Fibroblast of lung (primary cell): ENCODE measurements at regions not wholly inside any gene's neighbourhood (a gene's known extent, or its start where the extent isn't known, plus 50 kb on each side); places are given as distances from the start of the nearest gene placed in this dataset.

Experiments used
- DNase-seq, 2 donors: peaks; one replicate each; pipeline versions ENCODE4 v3.0.0 to v3.0.0-alpha.2; 2010; ENCODE audit warnings: low read depth in 2 of 2
- H2AFZ ChIP-seq: 2 replicates; pipeline ENCODE4 v1.5.1; 2012; ENCODE audit warnings: low read length, control low read depth, inconsistent platforms
- H3K27ac ChIP-seq: 2 replicates; pipeline ENCODE4 v1.5.1; 2011; ENCODE audit warnings: low read length, control low read depth; ENCODE audit not compliant: insufficient read depth
- H3K27me3 ChIP-seq: 2 replicates; pipeline ENCODE4 v1.5.1; 2011; ENCODE audit warnings: mild to moderate bottlenecking, low read length; ENCODE audit not compliant: control insufficient read depth, insufficient read depth
- H3K36me3 ChIP-seq: 2 replicates; pipeline ENCODE4 v1.5.1; 2011; ENCODE audit warnings: low read length; ENCODE audit not compliant: control insufficient read depth, insufficient read depth
- H3K4me1 ChIP-seq: 2 replicates; pipeline ENCODE4 v1.5.1; 2011; ENCODE audit warnings: low read length; ENCODE audit not compliant: control insufficient read depth, insufficient read depth; ENCODE audit errors: extremely low read depth
- H3K4me2 ChIP-seq: 2 replicates; pipeline ENCODE4 v1.5.1; 2011; ENCODE audit warnings: low read length, control low read depth; ENCODE audit not compliant: insufficient read depth; ENCODE audit errors: extremely low read depth
- H3K4me3 ChIP-seq, 4 experiments: fragments of 200-600 bp in 1 of 4; sonication (generic) in 1 of 4; replicated peaks in 1 of 4; 2 replicates each; pipeline ENCODE4 v1.5.1; 2011 to 2016; ENCODE audit warnings: low read length in 4 of 4, low read depth in 3 of 4, mild to moderate bottlenecking in 3 of 4, control low read depth in 2 of 4, inconsistent platforms in 1 of 4, mixed read lengths in 1 of 4; ENCODE audit not compliant: insufficient read depth in 1 of 4; ENCODE audit errors: control extremely low read depth in 1 of 4
- H3K79me2 ChIP-seq: 2 replicates; pipeline ENCODE4 v1.5.1; 2012; ENCODE audit warnings: mild to moderate bottlenecking, low read length, inconsistent platforms; ENCODE audit not compliant: control insufficient read depth, insufficient read depth
- H3K9ac ChIP-seq: 2 replicates; pipeline ENCODE4 v1.5.1; 2011; ENCODE audit warnings: mild to moderate bottlenecking, low read length, control low read depth; ENCODE audit not compliant: insufficient read depth
- H3K9me3 ChIP-seq: 2 replicates; pipeline ENCODE4 v1.5.1; 2012; ENCODE audit warnings: low read depth, low read length; ENCODE audit not compliant: control insufficient read depth, insufficient read depth
- H4K20me1 ChIP-seq: 2 replicates; pipeline ENCODE4 v1.5.1; 2011; ENCODE audit warnings: low read length; ENCODE audit not compliant: control insufficient read depth, insufficient read depth; ENCODE audit errors: extremely low read depth
- CTCF ChIP-seq, 2 donors: IDR thresholded peaks in 1 of 2; conservative IDR thresholded peaks in 1 of 2; 1 replicate in 1 of 2; 2 replicates in 1 of 2; pipeline ENCODE4 v1.5.1; 2011 to 2012; ENCODE audit warnings: low read length in 2 of 2, control low read depth in 1 of 2, inconsistent platforms in 1 of 2, low read depth in 1 of 2, mild to moderate bottlenecking in 1 of 2
- EZH2 ChIP-seq: IDR thresholded peaks from 2 replicates; pipeline ENCODE4 v1.5.1; 2012; ENCODE audit warnings: low read length, control low read depth, mild to moderate bottlenecking; ENCODE audit errors: missing control alignments

GRCh38 chr11:91790346-91791170 lies 434.1 kb upstream of the FAT3 start:
- peak in 1 of 2 donors; percentile 47 for DNase-seq
- TF ChIP-seq CTCF (conservative IDR thresholded peaks at IDR 0.05 in 1 of 2, IDR thresholded peaks at IDR 0.05 in 1 of 2; ENCODE audit: low read depth in 1 of 2, low read length in 2 of 2) (no peak), EZH2 (no peak)
- Histone ChIP-seq H3K27me3 (no peaks in the 10 kb centered on the region), H3K4me3 (no peak overlapping the region), H3K9me3 (no peaks in the 10 kb centered on the region), H3K4me2 (no peak overlapping the region), H4K20me1 (no peaks in the 10 kb centered on the region), H3K9ac (no peak overlapping the region), H3K36me3 (no peaks in the 10 kb centered on the region), H3K4me1 (no peaks in the 10 kb centered on the region), H3K27ac (no peak overlapping the region), H2AFZ (no peak overlapping the region), H3K79me2 (no peaks in the 10 kb centered on the region)

- no peak for DNase-seq
- no peaks in the 10 kb centered on the region for H3K27me3 ChIP-seq
- no peaks in the 10 kb centered on the region for H3K36me3 ChIP-seq
- no peak overlapping the region for H2AFZ ChIP-seq
- no peak overlapping the region for H3K4me2 ChIP-seq
- H3K4me3 ChIP-seq = no peak overlapping the region
- H3K4me1 ChIP-seq = no peaks in the 10 kb centered on the region
- H3K27ac ChIP-seq = no peak overlapping the region
- no peak overlapping the region for H3K9ac ChIP-seq
- H3K9me3 ChIP-seq = no peaks in the 10 kb centered on the region
- no peak for TF ChIP-seq CTCF (conservative IDR thresholded peaks at IDR 0.05 in 1 of 2, IDR thresholded peaks at IDR 0.05 in 1 of 2; ENCODE audit: low read depth in 1 of 2, low read length in 2 of 2)
- TF ChIP-seq EZH2 = no peak
- no peaks in the 10 kb centered on the region for H4K20me1 ChIP-seq
- H3K79me2 ChIP-seq = no peaks in the 10 kb centered on the region
These were observed 435.9 kb upstream of the FAT3 start for GRCh38 chr11:91788764-91789163.

GRCh38 chr11:91786097-91786496 lies 438.5 kb upstream of the FAT3 start:
- Histone ChIP-seq H3K79me2 (no peaks in the 10 kb centered on the region), H3K27me3 (no peaks in the 10 kb centered on the region), H3K4me3 (no peak overlapping the region), H3K4me1 (no peaks in the 10 kb centered on the region), H3K36me3 (no peaks in the 10 kb centered on the region), H3K4me2 (no peak overlapping the region), H3K9me3 (no peaks in the 10 kb centered on the region), H3K27ac (no peak overlapping the region), H2AFZ (no peak overlapping the region), H3K9ac (no peak overlapping the region), H4K20me1 (no peaks in the 10 kb centered on the region)
- TF ChIP-seq EZH2 = no peak
- no peak for TF ChIP-seq CTCF (conservative IDR thresholded peaks at IDR 0.05 in 1 of 2, IDR thresholded peaks at IDR 0.05 in 1 of 2; ENCODE audit: low read depth in 1 of 2, low read length in 2 of 2)
- DNase-seq = no peak
